HepG2 (cell line): ENCODE measurements at regions not wholly inside any gene's neighbourhood (a gene's known extent, or its start where the extent isn't known, plus 50 kb on each side); places are given as distances from the start of the nearest gene placed in this dataset.

Source experiments
- ATAC-seq: fragments of 200-7000 bp; cut with Tn5 transposase; 3 replicates; pipeline ENCODE4 v1.9.1; 2020; ENCODE audit warnings: mild to moderate bottlenecking, moderate library complexity
- BruUV-seq: library from RNA; stranded (reverse); fragments of 400-500 nt; replicated peaks from 2 replicates; lab custom pipeline; 2021; lab: Mats Ljungman, UMichigan
- CTCF ChIA-PET: fragments of 300-600 bp; formaldehyde crosslinking; extraction: SDS; loops from one replicate; lab custom pipeline; 2021; ENCODE audit warnings: low total read pairs, inconsistent platforms, low intra/inter-chr PET ratio; lab: Yijun Ruan, JAX
- POLR2A ChIA-PET: fragments of 350-600 bp; sonication (Branson Sonifier 250); formaldehyde crosslinking; loops from one replicate; lab custom pipeline; 2020; ENCODE audit warnings: antibody characterized with exemption, inconsistent platforms; lab: Yijun Ruan, JAX
- DNase-seq: peaks from one replicate; pipeline ENCODE4 v3.0.0-alpha.2; 2015; ENCODE audit warnings: low spot score
- FAIRE-seq: peaks from 3 replicates; lab custom pipeline; 2011; peaks lifted over from hg19 to GRCh38; lab: Jason Lieb, UNC
- H2AFZ ChIP-seq: one replicate; pipeline ENCODE4 v1.6.1; 2011; ENCODE audit warnings: low read length, inconsistent platforms
- H3K27ac ChIP-seq: fragments of 300-600 bp; 3 replicates; pipeline ENCODE4 v1.8.0; 2011; ENCODE audit warnings: mixed run types, mild to moderate bottlenecking, mixed read lengths, low read length, inconsistent platforms; ENCODE audit not compliant: insufficient read depth; ENCODE audit errors: extremely low read length
- H3K27me3 ChIP-seq, 2 experiments: fragments of 200-600 bp in 1 of 2; 2 replicates in 1 of 2; 3 replicates in 1 of 2; pipeline versions ENCODE4 v1.6.0 to v1.8.0; 2011; ENCODE audit warnings: low read length in 2 of 2, mild to moderate bottlenecking in 2 of 2, moderate library complexity in 2 of 2, inconsistent platforms in 1 of 2; ENCODE audit not compliant: insufficient read depth in 2 of 2, control insufficient read depth in 1 of 2
- H3K36me3 ChIP-seq, 2 experiments: fragments of 200-600 bp in 1 of 2; replicated peaks in 1 of 2; 2 replicates in 1 of 2; 3 replicates in 1 of 2; pipeline versions ENCODE4 v1.5.1 to v1.8.0; 2011; ENCODE audit warnings: low read length in 2 of 2, inconsistent platforms in 1 of 2; ENCODE audit not compliant: insufficient read depth in 2 of 2, control insufficient read depth in 1 of 2
- H3K4me1 ChIP-seq: 2 replicates; pipeline ENCODE4 v1.5.1; 2012; ENCODE audit warnings: low read length, inconsistent platforms; ENCODE audit not compliant: insufficient read depth
- H3K4me2 ChIP-seq: 2 replicates; pipeline ENCODE4 v1.6.0; 2011; ENCODE audit warnings: low read depth, low read length, inconsistent platforms
- H3K4me3 ChIP-seq, 3 experiments: fragments of 200-600 bp in 1 of 3; sonication (generic), shearing (Covaris generic) in 1 of 3; replicated peaks in 1 of 3; 2 replicates each; pipeline ENCODE4 v1.5.1; 2011 to 2016; ENCODE audit warnings: low read length in 3 of 3, inconsistent platforms in 2 of 3, low read depth in 2 of 3, mild to moderate bottlenecking in 2 of 3, control low read depth in 1 of 3, mixed read lengths in 1 of 3; ENCODE audit not compliant: insufficient read depth in 1 of 3
- H3K79me2 ChIP-seq: one replicate; pipeline ENCODE4 v1.6.1; 2011; ENCODE audit warnings: low read length, inconsistent platforms; ENCODE audit not compliant: insufficient read depth
- H3K9ac ChIP-seq: 2 replicates; pipeline ENCODE4 v1.6.0; 2011; ENCODE audit warnings: mild to moderate bottlenecking, low read depth, low read length, inconsistent platforms; ENCODE audit not compliant: insufficient read depth
- H3K9me3 ChIP-seq: 2 replicates; pipeline ENCODE4 v1.5.1; 2012; ENCODE audit warnings: mild to moderate bottlenecking, low read length
- H4K20me1 ChIP-seq: 2 replicates; pipeline ENCODE4 v1.6.0; 2011; ENCODE audit warnings: inconsistent platforms, mild to moderate bottlenecking, low read length, moderate library complexity; ENCODE audit not compliant: insufficient read depth
- BCL3 ChIP-seq: sonication (generic); formaldehyde crosslinking; IDR thresholded peaks from 2 replicates; pipeline ENCODE4 v1.5.1; 2020; ENCODE audit warnings: mild to moderate bottlenecking, missing genetic modification reagents, moderate library complexity
- CEBPG ChIP-seq: IDR thresholded peaks from 2 replicates; pipeline ENCODE4 v1.6.1; 2016
- EED ChIP-seq: sonication (generic); formaldehyde crosslinking; IDR thresholded peaks from 2 replicates; pipeline ENCODE4 v1.5.0; 2020; ENCODE audit warnings: mild to moderate bottlenecking, missing genetic modification reagents
- EHMT2 ChIP-seq: fragments of 200-600 bp; sonication (generic); IDR thresholded peaks from 2 replicates; pipeline ENCODE4 v1.7.0; 2017; ENCODE audit warnings: antibody characterized with exemption, low read depth, low read length, borderline replicate concordance
- ELF3 ChIP-seq: IDR thresholded peaks from 2 replicates; pipeline ENCODE4 v1.6.1; 2016; ENCODE audit warnings: missing genetic modification reagents, missing compliant biosample characterization
- HIC2 ChIP-seq: sonication (generic); formaldehyde crosslinking; IDR thresholded peaks from 2 replicates; pipeline ENCODE4 v1.9.0; 2022; ENCODE audit warnings: low read depth, missing genetic modification reagents
- HNRNPK ChIP-seq: fragments of 200-400 bp; formaldehyde crosslinking; IDR thresholded peaks from 2 replicates; pipeline ENCODE4 v1.6.1; 2018; ENCODE audit warnings: low read length, low read depth, moderate library complexity, mild to moderate bottlenecking; ENCODE audit not compliant: poor library complexity, severe bottlenecking
- MIER3 ChIP-seq: IDR thresholded peaks from 2 replicates; pipeline ENCODE4 v1.6.1; 2016; ENCODE audit warnings: missing compliant biosample characterization, borderline replicate concordance
- MTF1 ChIP-seq: sonication (generic); formaldehyde crosslinking; IDR thresholded peaks from 2 replicates; pipeline ENCODE4 v1.5.0; 2020; ENCODE audit warnings: missing genetic modification reagents
- MXI1 ChIP-seq: IDR thresholded peaks from 3 replicates; pipeline ENCODE4 v1.6.1; 2012; ENCODE audit warnings: low read depth, low read length, inconsistent platforms, borderline replicate concordance
- NCOR1 ChIP-seq: fragments of 200-600 bp; sonication (generic); IDR thresholded peaks from 2 replicates; pipeline ENCODE4 v1.7.0; 2017; ENCODE audit warnings: antibody characterized with exemption, low read length, borderline replicate concordance
- RAD21 ChIP-seq: fragments of 450-650 bp; formaldehyde crosslinking; IDR thresholded peaks from 2 replicates; pipeline ENCODE4 v1.5.0; 2020; ENCODE audit warnings: mild to moderate bottlenecking
- RAD51 ChIP-seq: fragments of 450-650 bp; IDR thresholded peaks from 2 replicates; pipeline ENCODE4 v1.6.1; 2016; ENCODE audit warnings: borderline replicate concordance
- RBAK ChIP-seq: sonication (generic); formaldehyde crosslinking; IDR thresholded peaks from 2 replicates; pipeline ENCODE4 v1.5.1; 2020; ENCODE audit warnings: mild to moderate bottlenecking, missing genetic modification reagents
- SIN3A ChIP-seq: IDR thresholded peaks from 2 replicates; pipeline ENCODE4 v1.6.1; 2011; ENCODE audit warnings: low read depth, mild to moderate bottlenecking, control low read depth, low read length, borderline replicate concordance
- ZNF143 ChIP-seq: sonication (generic); formaldehyde crosslinking; IDR thresholded peaks from 2 replicates; pipeline ENCODE4 v1.4.0; 2020; ENCODE audit warnings: missing genetic modification reagents
- ZNF317 ChIP-seq: sonication (generic); formaldehyde crosslinking; IDR thresholded peaks from 2 replicates; pipeline ENCODE4 v1.5.0; 2020; ENCODE audit warnings: mild to moderate bottlenecking, missing genetic modification reagents
- ZNF510 ChIP-seq: sonication (generic); formaldehyde crosslinking; IDR thresholded peaks from 2 replicates; pipeline ENCODE4 v1.4.0; 2020; ENCODE audit warnings: low read depth, mild to moderate bottlenecking, missing genetic modification reagents
- ZNF597 ChIP-seq: sonication (generic); formaldehyde crosslinking; IDR thresholded peaks from 2 replicates; pipeline ENCODE4 v1.5.0; 2020; ENCODE audit warnings: missing genetic modification reagents
- ZSCAN22 ChIP-seq: sonication (generic); formaldehyde crosslinking; IDR thresholded peaks from 2 replicates; pipeline ENCODE4 v1.4.0; 2020; ENCODE audit warnings: mild to moderate bottlenecking, missing genetic modification reagents
- ZSCAN9 ChIP-seq: IDR thresholded peaks from 2 replicates; pipeline ENCODE4 v1.6.1; 2016; ENCODE audit warnings: borderline replicate concordance
- WGBS: methylation state at CpG from one replicate; pipeline ENCODE4 v1.1.6; 2017; ENCODE audit warnings: low lambda C conversion rate; 5-methylcytosine and 5-hydroxymethylcytosine counted together
- in situ Hi-C: cut with HindIII; loops from 2 replicates; pipeline ENCODE4 v1.10.0; 2017; ENCODE audit warnings: low pct_unique_long_range_greater_than_20kb; ENCODE audit not compliant: extremely low pct_ligation_motif_present
- intact Hi-C: fragments of 100-400 bp; cut with micrococcal nuclease; formaldehyde crosslinking; loops from one replicate; pipeline ENCODE4 v1.10.0; 2022; ENCODE audit not compliant: unreplicated experiment

- no peak for TF ChIP-seq HIC2 (CRISPR knock-in tag)
- no peak for TF ChIP-seq MIER3
- no peak for TF ChIP-seq RBAK (CRISPR knock-in tag)
- no peak for TF ChIP-seq HNRNPK
- TF ChIP-seq ZNF510 (CRISPR knock-in tag), result no peak
- TF ChIP-seq RAD51, result no peak
- no peak for TF ChIP-seq ZSCAN22 (CRISPR knock-in tag)
Observed at GRCh38 chr5:105924366-105924765, 1746.4 kb downstream of the EFNA5 start (continued).

DNA sequence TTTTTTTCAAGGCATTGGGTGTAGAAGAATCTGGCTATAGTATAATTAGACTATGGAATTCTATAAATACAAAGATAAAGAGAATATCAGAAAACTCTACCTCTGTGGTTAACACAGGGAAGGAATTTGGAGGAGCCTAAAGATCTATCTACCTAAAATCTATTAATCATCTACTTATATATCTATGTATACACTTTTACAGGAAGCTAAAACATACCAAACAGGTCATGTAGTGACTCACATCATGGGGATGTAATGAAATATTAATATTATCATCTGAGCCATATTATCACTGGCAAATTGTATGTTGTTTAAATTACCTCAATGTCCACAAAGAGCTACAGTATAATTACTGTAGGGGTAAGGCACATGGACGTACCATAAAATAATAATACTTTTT is 1748.2 kb downstream of the EFNA5 start:
- H3K36me3 ChIP-seq, result no peaks in the 10 kb centered on the region
- CTCF ChIA-PET, result no interaction called here
- no peaks in the 10 kb centered on the region for H3K9me3 ChIP-seq
- DNase-seq (no peak), FAIRE-seq (no peak), ATAC-seq (no peak)
- POLR2A ChIA-PET, result no interaction called here
- no peak overlapping the region for H3K27ac ChIP-seq
- no peak overlapping the region for H3K9ac ChIP-seq
- intact Hi-C loops (no loop called here), in situ Hi-C loops (no loop called here)
- no peak overlapping the region for H2AFZ ChIP-seq
- WGBS, result 3% methylated on average over 1 of the region's 1 CpG
- no peaks in the 10 kb centered on the region for H3K27me3 ChIP-seq
- H3K4me3 ChIP-seq, result no peak overlapping the region
- no peak overlapping the region for H3K4me2 ChIP-seq
- H3K79me2 ChIP-seq, result no peaks in the 10 kb centered on the region
- no peaks in the 10 kb centered on the region for H4K20me1 ChIP-seq
- no TSS peak for BruUV-seq
- H3K4me1 ChIP-seq, result no peaks in the 10 kb centered on the region
- TF ChIP-seq EHMT2, result no peak
- TF ChIP-seq RAD21 (CRISPR knock-in tag), result no peak
- TF ChIP-seq ZNF317 (CRISPR knock-in tag), result no peak
- no peak for TF ChIP-seq ELF3 (CRISPR knock-in tag)
- no peak for TF ChIP-seq EED (CRISPR knock-in tag)
- TF ChIP-seq SIN3A, result no peak
- TF ChIP-seq ZNF143, result no peak
- TF ChIP-seq NCOR1, result no peak
- TF ChIP-seq MTF1, result no peak
- no peak for TF ChIP-seq ZSCAN9 (CRISPR knock-in tag)
- no peak for TF ChIP-seq CEBPG (CRISPR knock-in tag)
- TF ChIP-seq BCL3 (CRISPR knock-in tag), result no peak
- no peak for TF ChIP-seq MXI1
- no peak for TF ChIP-seq ZNF597 (CRISPR knock-in tag)
